ENCODE measurements at regions not wholly inside any gene's neighbourhood (a gene's known extent, or its start where the extent isn't known, plus 50 kb on each side); places are given as distances from the start of the nearest gene placed in this dataset.

GRCh38 chr5:123719004-123719403 lies 207.0 kb downstream of the CSNK1G3 start:
- H2AFZ ChIP-seq (ENCODE audit: low read length) = no peak overlapping the region
- CTCF ChIA-PET (ENCODE audit: partially characterized antibody) = no interaction called here
- no peak overlapping the region for H4K91ac ChIP-seq (replicated peaks; ENCODE audit: insufficient read length, low read length)
- POLR2A ChIA-PET (ENCODE audit: partially characterized antibody) = no interaction called here
- H3K14ac ChIP-seq (ENCODE audit: insufficient read length) = no peak overlapping the region
- H3K27me3 ChIP-seq (replicated peaks in 1 of 4; ENCODE audit: control insufficient read depth in 3 of 4, extremely low read depth in 1 of 4, insufficient read depth in 3 of 4, low read length in 3 of 4) = no peaks in the 10 kb centered on the region
- no peak for DNase-seq (ENCODE audit: low read depth in 1 of 2, low spot score in 2 of 2)
- WGBS, 2 experiments (ENCODE audit: extremely low coverage in 1 of 2, insufficient coverage in 1 of 2, insufficient read length in 1 of 2, insufficient replicate concordance in 2 of 2, low coverage in 1 of 2, low lambda C conversion rate in 2 of 2, missing lambda C conversion rate in 1 of 2) = 92% methylated on average over 3 of the region's 3 CpGs; no CpG with 5 or more reads in 1 of the 2 experiments
- H3K4me2 ChIP-seq (ENCODE audit: insufficient read depth in 1 of 2, low read depth in 2 of 2, low read length in 2 of 2) = no peak overlapping the region
- FAIRE-seq = no peak
- no peaks in the 10 kb centered on the region for H3K23me2 ChIP-seq (ENCODE audit: low read depth, low read length)
- H4K20me1 ChIP-seq (replicated peaks in 1 of 2; ENCODE audit: control insufficient read depth in 1 of 2, insufficient read depth in 2 of 2, low read length in 2 of 2) = no peaks in the 10 kb centered on the region
- no peak overlapping the region for H2AK5ac ChIP-seq (ENCODE audit: low read depth, low read length)
- no peak overlapping the region for H2BK12ac ChIP-seq (ENCODE audit: low read depth, low read length)
- H3K27ac ChIP-seq (ENCODE audit: low read depth, low read length) = no peak overlapping the region
- H3K4me3 ChIP-seq (ENCODE audit: extremely low read depth in 1 of 4, insufficient read depth in 2 of 4, low read depth in 3 of 4, low read length in 4 of 4) = no peak overlapping the region
- H3K18ac ChIP-seq (ENCODE audit: extremely low read depth, low read length) = no peak overlapping the region
- no peak overlapping the region for H3K56ac ChIP-seq (replicated peaks; ENCODE audit: insufficient read length, low read depth, low read length)
- no peaks in the 10 kb centered on the region for H3K4me1 ChIP-seq (replicated peaks in 1 of 4; ENCODE audit: control insufficient read depth in 3 of 4, insufficient read depth in 4 of 4, low read length in 3 of 4)
- H2BK120ac ChIP-seq (replicated peaks; ENCODE audit: low read depth, low read length) = no peak overlapping the region
- no peak overlapping the region for H2BK20ac ChIP-seq (ENCODE audit: low read length)
- H3K9ac ChIP-seq (replicated peaks in 1 of 4; ENCODE audit: extremely low read depth in 1 of 4, low read depth in 3 of 4, low read length in 3 of 4) = no peak overlapping the region
- H3K9me3 ChIP-seq (ENCODE audit: insufficient read depth in 2 of 2, low read depth in 1 of 2, low read length in 1 of 2) = no peaks in the 10 kb centered on the region
- H3K23ac ChIP-seq (ENCODE audit: insufficient read length) = no peak overlapping the region
- no peak overlapping the region for H2BK15ac ChIP-seq (ENCODE audit: low read length)
- H4K5ac ChIP-seq (ENCODE audit: insufficient read length, low read depth, low read length) = no peak overlapping the region
- H2BK5ac ChIP-seq (ENCODE audit: low read depth, low read length) = no peak overlapping the region
- no peak overlapping the region for H3K4ac ChIP-seq (replicated peaks; ENCODE audit: insufficient read length, low read depth, low read length)
- no peak overlapping the region for H4K8ac ChIP-seq (ENCODE audit: extremely low read depth, insufficient read depth, low read length)
- H3K79me2 ChIP-seq (ENCODE audit: control insufficient read depth in 1 of 2, insufficient read depth in 2 of 2, low read length in 2 of 2) = no peaks in the 10 kb centered on the region
- H3K36me3 ChIP-seq (ENCODE audit: control insufficient read depth in 2 of 4, insufficient read depth in 4 of 4, low read length in 3 of 4) = no peaks in the 10 kb centered on the region
- no peaks in the 10 kb centered on the region for H3K79me1 ChIP-seq (ENCODE audit: low read depth, low read length)
- TF ChIP-seq HDAC6 (IDR thresholded peaks at IDR 0.05; ENCODE audit: low read depth, low read length) (no peak), KDM1A (IDR thresholded peaks at IDR 0.05; ENCODE audit: borderline replicate concordance, low read length) (no peak), SRF (IDR thresholded peaks at IDR 0.05; ENCODE audit: low read depth, low read length) (no peak), BACH1 (IDR thresholded peaks at IDR 0.05; ENCODE audit: low read length) (no peak), POLR2A (IDR thresholded peaks at IDR 0.05; ENCODE audit: control extremely low read depth in 1 of 2, low read depth in 2 of 2, low read length in 2 of 2) (no peak), ATF2 (IDR thresholded peaks at IDR 0.05; ENCODE audit: low read length) (no peak), RBBP5 (IDR thresholded peaks at IDR 0.05; ENCODE audit: borderline replicate concordance, low read depth, low read length) (no peak)

Data from H1 (cell line).